Esophagus squamous epithelium (tissue), 4 donors: ENCODE measurements at regions not wholly inside any gene's neighbourhood (a gene's known extent, or its start where the extent isn't known, plus 50 kb on each side); places are given as distances from the start of the nearest gene placed in this dataset.

Source experiments
- POLR2A ChIP-seq, 4 donors: fragments of 450-650 bp; IDR thresholded peaks; one replicate each; pipeline ENCODE4 v1.6.1; 2017; ENCODE audit warnings: antibody characterized with exemption in 4 of 4, mild to moderate bottlenecking in 4 of 4, moderate library complexity in 3 of 4
- TF ChIP-seq, protein P1 (sequence below), 6 experiments: fragments of 450-650 bp in 4 of 6; fragments of 200-600 bp in 2 of 6; sonication (generic) in 2 of 6; IDR thresholded peaks; one replicate each; pipeline ENCODE4 v1.5.1; 2016 to 2019; ENCODE audit warnings: antibody characterized with exemption in 6 of 6, mild to moderate bottlenecking in 4 of 6, moderate library complexity in 4 of 6

DNA sequence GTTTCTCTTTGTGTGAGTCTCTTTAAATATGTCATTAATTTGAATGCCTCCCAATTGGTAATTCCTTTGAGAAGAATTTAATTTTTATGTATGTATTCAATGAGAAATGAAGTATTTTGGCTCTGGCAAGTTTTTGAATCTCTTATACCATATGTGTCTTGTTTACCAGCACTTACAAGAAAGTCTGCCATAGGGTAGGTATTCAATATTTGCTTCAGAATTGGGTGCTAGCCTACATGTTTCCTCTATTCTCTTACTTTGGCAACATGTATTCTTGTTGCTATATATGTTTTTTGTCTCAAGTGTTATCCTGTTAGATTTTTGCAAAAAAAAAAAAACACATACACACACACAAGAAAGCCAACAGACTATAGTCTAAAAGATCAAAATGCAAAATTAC is 350.5 kb upstream of the PRMT6 start:
- TF ChIP-seq, protein P1, sequence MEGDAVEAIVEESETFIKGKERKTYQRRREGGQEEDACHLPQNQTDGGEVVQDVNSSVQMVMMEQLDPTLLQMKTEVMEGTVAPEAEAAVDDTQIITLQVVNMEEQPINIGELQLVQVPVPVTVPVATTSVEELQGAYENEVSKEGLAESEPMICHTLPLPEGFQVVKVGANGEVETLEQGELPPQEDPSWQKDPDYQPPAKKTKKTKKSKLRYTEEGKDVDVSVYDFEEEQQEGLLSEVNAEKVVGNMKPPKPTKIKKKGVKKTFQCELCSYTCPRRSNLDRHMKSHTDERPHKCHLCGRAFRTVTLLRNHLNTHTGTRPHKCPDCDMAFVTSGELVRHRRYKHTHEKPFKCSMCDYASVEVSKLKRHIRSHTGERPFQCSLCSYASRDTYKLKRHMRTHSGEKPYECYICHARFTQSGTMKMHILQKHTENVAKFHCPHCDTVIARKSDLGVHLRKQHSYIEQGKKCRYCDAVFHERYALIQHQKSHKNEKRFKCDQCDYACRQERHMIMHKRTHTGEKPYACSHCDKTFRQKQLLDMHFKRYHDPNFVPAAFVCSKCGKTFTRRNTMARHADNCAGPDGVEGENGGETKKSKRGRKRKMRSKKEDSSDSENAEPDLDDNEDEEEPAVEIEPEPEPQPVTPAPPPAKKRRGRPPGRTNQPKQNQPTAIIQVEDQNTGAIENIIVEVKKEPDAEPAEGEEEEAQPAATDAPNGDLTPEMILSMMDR (IDR thresholded peaks at IDR 0.05): no peak
- no peak for TF ChIP-seq POLR2A (IDR thresholded peaks at IDR 0.05)
